ENCODE measurements at regions not wholly inside any gene's neighbourhood (a gene's known extent, or its start where the extent isn't known, plus 50 kb on each side); places are given as distances from the start of the nearest gene placed in this dataset.
"Not testable (repeated sequence)": the region's sequence is repeated elsewhere in the genome, so short reads cannot be mapped to it uniquely, and the experiment has no call there.

DNA sequence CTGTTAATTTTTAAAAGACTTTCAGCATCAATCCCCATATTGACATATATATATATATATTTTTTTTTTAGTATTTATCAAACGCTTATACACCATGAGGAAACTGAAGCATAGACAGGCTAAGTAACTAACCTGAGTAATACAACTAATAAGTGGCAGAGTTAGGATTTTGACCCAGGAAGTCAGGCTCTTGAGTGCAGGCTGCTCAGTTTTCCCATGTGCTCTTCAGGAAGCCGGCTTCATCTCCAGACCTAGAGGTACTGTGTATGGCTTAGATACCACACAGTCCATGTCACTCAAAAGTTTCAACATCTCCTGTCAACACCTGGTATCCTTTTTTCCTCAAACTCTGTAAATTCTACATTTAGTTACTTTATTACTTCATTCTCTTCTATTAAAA, 841.7 kb upstream of the ACVR2A start:
- H3K4me1 Mint-ChIP-seq, result peaks cover 9% of the 10 kb centered on the region
- DNase-seq (ENCODE audit: low spot score in 2 of 2, unreplicated experiment in 2 of 2), result no peak
- no peaks in the 10 kb centered on the region for H3K36me3 Mint-ChIP-seq
- H3K9me3 Mint-ChIP-seq, result no peaks in the 10 kb centered on the region
- H3K27ac Mint-ChIP-seq, result no peak overlapping the region
- TF ChIP-seq, protein P1, sequence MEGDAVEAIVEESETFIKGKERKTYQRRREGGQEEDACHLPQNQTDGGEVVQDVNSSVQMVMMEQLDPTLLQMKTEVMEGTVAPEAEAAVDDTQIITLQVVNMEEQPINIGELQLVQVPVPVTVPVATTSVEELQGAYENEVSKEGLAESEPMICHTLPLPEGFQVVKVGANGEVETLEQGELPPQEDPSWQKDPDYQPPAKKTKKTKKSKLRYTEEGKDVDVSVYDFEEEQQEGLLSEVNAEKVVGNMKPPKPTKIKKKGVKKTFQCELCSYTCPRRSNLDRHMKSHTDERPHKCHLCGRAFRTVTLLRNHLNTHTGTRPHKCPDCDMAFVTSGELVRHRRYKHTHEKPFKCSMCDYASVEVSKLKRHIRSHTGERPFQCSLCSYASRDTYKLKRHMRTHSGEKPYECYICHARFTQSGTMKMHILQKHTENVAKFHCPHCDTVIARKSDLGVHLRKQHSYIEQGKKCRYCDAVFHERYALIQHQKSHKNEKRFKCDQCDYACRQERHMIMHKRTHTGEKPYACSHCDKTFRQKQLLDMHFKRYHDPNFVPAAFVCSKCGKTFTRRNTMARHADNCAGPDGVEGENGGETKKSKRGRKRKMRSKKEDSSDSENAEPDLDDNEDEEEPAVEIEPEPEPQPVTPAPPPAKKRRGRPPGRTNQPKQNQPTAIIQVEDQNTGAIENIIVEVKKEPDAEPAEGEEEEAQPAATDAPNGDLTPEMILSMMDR (IDR thresholded peaks at IDR 0.05; ENCODE audit: unreplicated experiment), result no peak
- no peaks in the 10 kb centered on the region for H3K27me3 Mint-ChIP-seq (ENCODE audit: low read depth)
- no peak overlapping the region for H3K4me3 Mint-ChIP-seq

DNA sequence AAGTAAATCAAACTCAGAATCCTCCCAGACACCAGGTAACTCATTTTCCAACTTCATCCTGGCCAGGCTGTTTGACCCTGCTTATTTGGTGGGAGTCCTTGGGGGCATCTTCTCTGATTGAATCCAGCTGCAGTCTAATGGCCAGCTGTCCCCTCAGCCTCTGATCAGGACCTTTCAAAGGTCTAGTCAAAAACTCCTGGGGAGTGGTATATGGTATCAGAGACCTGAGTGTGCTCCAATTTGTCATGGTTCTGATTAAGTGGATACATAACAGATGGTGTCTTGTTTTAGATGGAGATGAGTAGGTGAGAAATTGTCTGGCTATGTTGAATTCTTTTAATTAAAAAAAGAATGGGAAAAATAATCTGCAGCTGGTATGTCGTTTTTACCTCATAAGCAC, 842.6 kb upstream of the ACVR2A start:
- DNase-seq (ENCODE audit: low spot score in 2 of 2, unreplicated experiment in 2 of 2), result no peak
- Mint-ChIP-seq H3K27me3 (ENCODE audit: low read depth) (no peaks in the 10 kb centered on the region), H3K4me3 (no peak overlapping the region), H3K27ac (no peak overlapping the region), H3K4me1 (peaks cover 17% of the 10 kb centered on the region), H3K9me3 (no peaks in the 10 kb centered on the region), H3K36me3 (no peaks in the 10 kb centered on the region)
- TF ChIP-seq, protein P1 (IDR thresholded peaks at IDR 0.05; ENCODE audit: unreplicated experiment), result no peak

DNA sequence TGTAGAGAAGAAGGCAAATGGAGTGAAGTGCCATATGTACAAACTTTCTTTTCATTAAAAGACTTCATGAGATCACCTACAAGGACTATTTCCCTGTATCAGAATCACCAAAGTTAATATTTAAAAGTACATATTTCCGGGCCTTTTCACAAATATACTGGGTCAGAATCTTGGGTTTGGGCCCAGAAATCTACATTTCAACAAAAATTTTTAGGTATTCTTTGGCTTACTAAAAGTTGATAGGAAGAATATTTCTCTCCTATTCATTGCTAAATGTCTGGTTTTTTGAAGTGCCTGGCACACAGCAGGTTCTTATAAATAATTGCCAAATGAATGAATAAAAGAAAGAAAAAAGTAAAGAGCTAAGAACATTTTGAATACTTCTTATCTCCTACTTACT, 843.8 kb upstream of the ACVR2A start:
- H3K36me3 Mint-ChIP-seq, result no peaks in the 10 kb centered on the region
- H3K4me1 Mint-ChIP-seq, result peaks cover 18% of the 10 kb centered on the region
- DNase-seq (ENCODE audit: low spot score in 2 of 2, unreplicated experiment in 2 of 2), result no peak
- H3K9me3 Mint-ChIP-seq, result no peaks in the 10 kb centered on the region
- no peak overlapping the region for H3K4me3 Mint-ChIP-seq
- H3K27ac Mint-ChIP-seq, result no peak overlapping the region
- H3K27me3 Mint-ChIP-seq (ENCODE audit: low read depth), result no peaks in the 10 kb centered on the region
- TF ChIP-seq, protein P1 (IDR thresholded peaks at IDR 0.05; ENCODE audit: unreplicated experiment), result no peak

DNA sequence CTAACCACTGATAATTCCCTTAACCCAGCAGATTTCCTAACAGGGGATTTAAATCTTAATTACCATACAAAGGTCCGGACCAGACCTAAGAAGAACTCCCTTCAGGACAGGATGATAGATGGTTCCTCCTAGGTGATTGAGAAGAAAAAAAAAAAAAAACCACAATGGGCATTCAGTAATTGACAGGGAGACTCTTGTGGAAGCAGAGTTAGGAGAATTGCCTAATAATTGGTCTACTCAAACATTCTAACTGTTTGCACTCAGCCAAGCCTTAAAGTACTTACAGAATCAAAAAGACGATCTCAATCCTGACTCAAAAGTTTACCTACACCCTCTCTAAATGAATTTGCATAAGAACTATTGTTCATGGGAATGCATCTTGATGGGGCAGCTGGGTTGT, 844.7 kb upstream of the ACVR2A start:
- H3K4me1 Mint-ChIP-seq, result peaks cover 18% of the 10 kb centered on the region
- not testable (repeated sequence) for H3K27ac Mint-ChIP-seq; H3K4me3 Mint-ChIP-seq; H3K9me3 Mint-ChIP-seq; H3K27me3 Mint-ChIP-seq (ENCODE audit: low read depth); H3K36me3 Mint-ChIP-seq; DNase-seq (ENCODE audit: low spot score in 2 of 2, unreplicated experiment in 2 of 2)

DNA sequence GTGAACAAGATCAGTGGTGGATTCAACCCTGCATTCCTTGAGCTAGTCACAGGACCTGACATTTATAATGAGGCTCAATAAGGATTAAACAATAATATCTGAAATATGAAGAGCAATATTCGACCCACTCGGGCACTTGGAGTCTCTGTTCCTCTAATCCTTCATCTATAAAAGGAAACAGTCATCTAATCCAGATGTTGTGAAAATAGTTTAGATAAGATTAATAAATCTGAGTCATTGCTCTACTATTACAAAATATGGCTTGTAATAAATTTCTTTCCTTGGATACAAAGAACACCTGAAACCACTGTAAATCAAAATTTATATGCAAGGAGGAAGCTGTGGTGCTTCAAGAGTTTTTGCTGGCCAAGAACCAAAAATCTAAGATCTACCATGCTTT, 846.9 kb upstream of the ACVR2A start:
- no peak overlapping the region for H3K27ac Mint-ChIP-seq
- no peak overlapping the region for H3K4me3 Mint-ChIP-seq
- DNase-seq (ENCODE audit: low spot score in 2 of 2, unreplicated experiment in 2 of 2), result no peak
- H3K4me1 Mint-ChIP-seq, result peaks cover 25% of the 10 kb centered on the region
- no peaks in the 10 kb centered on the region for H3K9me3 Mint-ChIP-seq
- no peaks in the 10 kb centered on the region for H3K27me3 Mint-ChIP-seq (ENCODE audit: low read depth)
- TF ChIP-seq, protein P1 (IDR thresholded peaks at IDR 0.05; ENCODE audit: unreplicated experiment), result no peak
- H3K36me3 Mint-ChIP-seq, result no peaks in the 10 kb centered on the region

DNA sequence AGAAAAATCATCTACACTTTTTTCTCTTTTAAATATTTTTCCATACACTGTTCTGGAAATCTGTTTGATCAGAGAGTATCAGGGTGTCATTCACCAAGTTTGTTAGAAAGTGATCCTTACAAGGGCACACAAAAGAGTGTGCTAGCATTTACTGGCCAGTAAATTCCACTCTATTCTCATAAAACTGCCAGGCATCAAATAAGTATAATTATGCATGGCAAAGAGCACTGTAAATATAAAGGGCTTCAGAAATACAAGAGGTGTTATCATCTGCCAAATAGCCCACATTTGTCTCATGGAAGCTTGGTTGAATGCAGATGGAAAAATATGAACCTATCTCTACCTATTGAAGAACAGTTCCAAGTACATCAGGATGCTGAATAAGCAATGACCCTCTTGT, 847.3 kb upstream of the ACVR2A start:
- Mint-ChIP-seq H3K4me1 (peaks cover 25% of the 10 kb centered on the region), H3K4me3 (no peak overlapping the region), H3K27ac (no peak overlapping the region), H3K27me3 (ENCODE audit: low read depth) (no peaks in the 10 kb centered on the region), H3K36me3 (no peaks in the 10 kb centered on the region), H3K9me3 (no peaks in the 10 kb centered on the region)
- TF ChIP-seq, protein P1 (IDR thresholded peaks at IDR 0.05; ENCODE audit: unreplicated experiment), result no peak
- no peak for DNase-seq (ENCODE audit: low spot score in 2 of 2, unreplicated experiment in 2 of 2)

Data from mesothelial cell of epicardium (in vitro differentiated cells).